ENCODE measurements at regions not wholly inside any gene's neighbourhood (a gene's known extent, or its start where the extent isn't known, plus 50 kb on each side); places are given as distances from the start of the nearest gene placed in this dataset.
"Not testable (repeated sequence)": the region's sequence is repeated elsewhere in the genome, so short reads cannot be mapped to it uniquely, and the experiment has no call there.

GRCh38 chr1:117758444-117759316 is 152.8 kb downstream of the TENT5C start:
- DNase-seq: peak; percentile 78
- in situ Hi-C loops (cut with MboI; ENCODE audit: low pct_ligation_motif_present in 1 of 4, low pct_unique_long_range_greater_than_20kb in 1 of 4, low sequenced_read_pairs in 3 of 4): loop anchor here in 2 of 4 donors (10.0 kb wide), 2 partner anchors 224 to 234 kb away; no protein-coding TSS in a partner anchor
- Histone ChIP-seq H3K36me3 (no peaks in the 10 kb centered on the region), H3K9me3 (no peaks in the 10 kb centered on the region), H3K4me3 (peak overlapping the region in 3 of 4 donors; percentile 27 to 44 (median 32)), H3K27me3 (no peaks in the 10 kb centered on the region), H3K4me1 (peaks cover 3 to 24% (median 10%) of the 10 kb centered on the region in 4 donors), H3K27ac (peak overlapping the region in 3 of 4 donors; percentile 13 to 44 (median 27))
- TF ChIP-seq CTCF (IDR thresholded peaks at IDR 0.05) (peak; percentile 83 to 88 (median 84)), POLR2A (IDR thresholded peaks at IDR 0.05) (no peak), EP300 (IDR thresholded peaks at IDR 0.05; ENCODE audit: low read depth) (no peak)
- 12 to 16% methylated on average over 3 to 26 of the region's 26 CpGs for WGBS, 2 donors (ENCODE audit: low coverage in 1 of 2)
- intact Hi-C loops (cut with DNase I; ENCODE audit: low total_unique reads): loop anchor here (5.0 to 10.0 kb wide), 3 partner anchors 154 to 241 kb away; partner anchors contain the start of gene TENT5C

- intact Hi-C loops (cut with DNase I; ENCODE audit: low total_unique reads): loop anchor here (5.0 to 10.0 kb wide), 3 partner anchors 155 to 242 kb away; partner anchors contain the start of gene TENT5C
- WGBS, 2 donors (ENCODE audit: low coverage in 1 of 2): 43 to 55% methylated on average over 1 of the region's 1 CpG
- no peak overlapping the region for H3K4me3 ChIP-seq
Observed at GRCh38 chr1:117759535-117759934, 153.7 kb downstream of the TENT5C start.

GRCh38 chr1:117760069-117760468 is 154.2 kb downstream of the TENT5C start:
- peak overlapping the region in 2 of 4 donors; percentile 48 to 52 for H3K27ac ChIP-seq
- no peaks in the 10 kb centered on the region for H3K27me3 ChIP-seq
- in situ Hi-C loops (cut with MboI; ENCODE audit: low pct_ligation_motif_present in 1 of 4, low pct_unique_long_range_greater_than_20kb in 1 of 4, low sequenced_read_pairs in 3 of 4): loop anchor here in 1 of 4 donors (10.0 kb wide), 1 partner anchor 235 kb away; no protein-coding TSS in a partner anchor
- no peak for DNase-seq
- WGBS, 2 donors (ENCODE audit: low coverage in 1 of 2): 57 to 59% methylated on average over 1 of the region's 1 CpG
- H3K9me3 ChIP-seq: no peaks in the 10 kb centered on the region
- TF ChIP-seq EP300 (IDR thresholded peaks at IDR 0.05; ENCODE audit: low read depth) (no peak), POLR2AphosphoS5 (IDR thresholded peaks at IDR 0.05) (no peak), POLR2A (IDR thresholded peaks at IDR 0.05) (no peak), CTCF (IDR thresholded peaks at IDR 0.05) (no peak)
- H3K36me3 ChIP-seq: no peaks in the 10 kb centered on the region
- intact Hi-C loops (cut with DNase I; ENCODE audit: low total_unique reads): no loop called here
- peaks cover 0 to 15% (median 5%) of the 10 kb centered on the region in 4 donors for H3K4me1 ChIP-seq
- no peak overlapping the region for H3K4me3 ChIP-seq

More at GRCh38 chr1:117759535-117759934, 153.7 kb downstream of the TENT5C start:
- H3K27ac ChIP-seq: peak overlapping the region in 1 of 4 donors; percentile 27
- no peak for DNase-seq
- in situ Hi-C loops (cut with MboI; ENCODE audit: low pct_ligation_motif_present in 1 of 4, low pct_unique_long_range_greater_than_20kb in 1 of 4, low sequenced_read_pairs in 3 of 4): loop anchor here in 2 of 4 donors (10.0 kb wide), 2 partner anchors 225 to 235 kb away; no protein-coding TSS in a partner anchor
- peaks cover 0 to 16% (median 5%) of the 10 kb centered on the region in 4 donors for H3K4me1 ChIP-seq
- H3K27me3 ChIP-seq: no peaks in the 10 kb centered on the region
- no peaks in the 10 kb centered on the region for H3K36me3 ChIP-seq
- no peaks in the 10 kb centered on the region for H3K9me3 ChIP-seq
- no peak for TF ChIP-seq POLR2AphosphoS5 (IDR thresholded peaks at IDR 0.05)

- 54% methylated on average over 2 of the region's 2 CpGs; no CpG with 5 or more reads in 1 of the 2 donors for WGBS, 2 donors (ENCODE audit: low coverage in 1 of 2)
- peak overlapping the region in 2 of 4 donors; percentile 48 to 52 for H3K27ac ChIP-seq
- no peaks in the 10 kb centered on the region for H3K27me3 ChIP-seq
- TF ChIP-seq CTCF (IDR thresholded peaks at IDR 0.05) (no peak), EP300 (IDR thresholded peaks at IDR 0.05; ENCODE audit: low read depth) (no peak), POLR2AphosphoS5 (IDR thresholded peaks at IDR 0.05) (no peak), POLR2A (IDR thresholded peaks at IDR 0.05) (no peak)
- peak; percentile 48 for DNase-seq
- H3K4me1 ChIP-seq: peaks cover 0 to 15% (median 5%) of the 10 kb centered on the region in 4 donors
- H3K36me3 ChIP-seq: no peaks in the 10 kb centered on the region
- in situ Hi-C loops (cut with MboI; ENCODE audit: low pct_ligation_motif_present in 1 of 4, low pct_unique_long_range_greater_than_20kb in 1 of 4, low sequenced_read_pairs in 3 of 4): loop anchor here in 1 of 4 donors (10.0 kb wide), 1 partner anchor 236 kb away; no protein-coding TSS in a partner anchor
- no peak overlapping the region for H3K4me3 ChIP-seq
- no peaks in the 10 kb centered on the region for H3K9me3 ChIP-seq
- intact Hi-C loops (cut with DNase I; ENCODE audit: low total_unique reads): no loop called here
Observed at GRCh38 chr1:117760485-117760884, 154.6 kb downstream of the TENT5C start.

GRCh38 chr1:117767756-117768155 is 161.7 kb downstream of the GDAP2 start:
- peaks cover 12 to 20% of the 10 kb centered on the region in 2 donors for H3K9me3 ChIP-seq
- intact Hi-C loops (cut with DNase I; ENCODE audit: low total_unique reads); H3K4me3 ChIP-seq; H3K27me3 ChIP-seq; H3K36me3 ChIP-seq; DNase-seq; H3K27ac ChIP-seq; H3K4me1 ChIP-seq: not testable (repeated sequence)
- 80 to 86% methylated on average over 1 of the region's 1 CpG for WGBS, 2 donors (ENCODE audit: low coverage in 1 of 2)
- in situ Hi-C loops (cut with MboI; ENCODE audit: low pct_ligation_motif_present in 1 of 4, low pct_unique_long_range_greater_than_20kb in 1 of 4, low sequenced_read_pairs in 3 of 4): loop anchor here in 1 of 4 donors (10.0 kb wide), 1 partner anchor 243 kb away; no protein-coding TSS in a partner anchor

Measured in transverse colon (tissue), 4 donors.